ENCODE measurements at regions not wholly inside any gene's neighbourhood (a gene's known extent, or its start where the extent isn't known, plus 50 kb on each side); places are given as distances from the start of the nearest gene placed in this dataset.

- TF ChIP-seq CTCF (IDR thresholded peaks at IDR 0.05 in 4 of 5, conservative IDR thresholded peaks at IDR 0.05 in 1 of 5) (no peak), POLR2A (IDR thresholded peaks at IDR 0.05) (no peak)
These were observed 204.6 kb downstream of the RTL9 start for GRCh38 chrX:110563282-110563681.
